HG03196 (cell line): ENCODE measurements at regions not wholly inside any gene's neighbourhood (a gene's known extent, or its start where the extent isn't known, plus 50 kb on each side); places are given as distances from the start of the nearest gene placed in this dataset.

Experiments
- ATAC-seq: cut with Tn5 transposase; IDR thresholded peaks from one replicate; pipeline ENCODE4 v1.9.1; 2021; ENCODE audit not compliant: unreplicated experiment

DNA sequence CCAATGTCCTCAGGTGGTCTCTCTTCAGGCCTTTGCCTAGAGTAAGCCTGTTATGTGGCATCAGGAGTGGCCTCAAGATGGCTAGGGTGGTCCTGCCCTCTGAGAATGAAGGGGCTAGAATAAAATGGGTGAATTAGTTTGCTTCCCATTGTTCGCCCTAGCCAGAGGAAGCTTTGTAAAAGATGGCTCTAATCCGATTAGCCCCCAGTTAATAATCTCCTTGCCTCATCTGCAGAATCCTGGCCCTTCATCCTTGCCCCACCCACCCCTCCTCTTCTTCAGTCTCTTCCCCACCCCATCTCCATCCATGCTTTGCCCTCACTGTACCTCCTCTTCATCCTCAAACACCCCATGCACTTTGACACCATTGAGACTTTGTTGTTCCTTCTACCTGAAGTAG lies 57.4 kb upstream of the LGALSL start:
- no peak for ATAC-seq

DNA sequence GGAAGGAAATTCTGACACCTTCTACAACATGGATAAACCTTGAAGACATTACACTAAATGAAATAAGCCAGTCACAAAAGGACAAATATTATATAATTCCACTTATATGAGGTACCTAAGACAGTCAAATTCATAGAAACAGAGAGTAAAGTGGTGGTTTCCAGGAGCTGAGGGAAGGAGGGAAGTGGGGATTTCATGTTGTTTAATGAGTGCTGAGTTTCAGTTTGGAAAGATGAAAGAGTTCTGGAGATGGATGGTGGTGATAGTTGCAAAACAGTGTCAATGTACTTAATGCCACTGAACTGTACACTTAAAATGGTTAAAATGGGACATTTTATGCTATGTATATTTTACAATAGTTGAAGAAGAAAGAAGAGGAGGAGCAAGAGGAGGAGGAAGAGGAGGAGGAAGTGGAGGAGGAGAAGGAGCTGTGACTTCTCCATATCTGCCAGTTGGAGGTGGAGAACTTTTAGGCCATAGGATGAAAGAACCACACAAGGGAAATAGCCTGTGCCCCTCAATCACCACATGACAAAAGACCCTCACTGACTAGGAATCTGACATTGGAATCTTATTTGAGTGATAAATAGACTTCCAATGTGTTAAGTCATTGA lies 55.3 kb upstream of the LGALSL start:
- no peak for ATAC-seq

DNA sequence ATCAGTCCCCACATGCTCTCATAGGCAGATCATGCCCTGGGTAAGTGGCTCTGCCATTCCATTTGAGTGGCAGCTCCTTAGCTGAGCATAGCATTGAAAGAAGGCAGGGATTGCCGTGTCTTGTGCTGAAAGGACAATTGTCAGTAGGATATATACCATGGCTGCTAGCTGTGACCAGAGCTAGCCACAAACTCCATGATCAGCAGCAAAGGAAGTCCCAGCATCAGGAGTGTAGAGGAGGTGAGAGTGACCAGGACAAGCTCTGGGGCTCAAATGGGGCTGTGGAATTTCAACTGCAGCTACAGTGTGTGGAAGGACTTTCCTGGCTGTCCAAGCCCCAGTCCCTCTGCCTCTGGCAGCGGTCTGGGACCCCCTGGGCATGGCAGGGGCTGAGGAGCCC lies 54.4 kb upstream of the LGALSL start:
- ATAC-seq, result no peak

DNA sequence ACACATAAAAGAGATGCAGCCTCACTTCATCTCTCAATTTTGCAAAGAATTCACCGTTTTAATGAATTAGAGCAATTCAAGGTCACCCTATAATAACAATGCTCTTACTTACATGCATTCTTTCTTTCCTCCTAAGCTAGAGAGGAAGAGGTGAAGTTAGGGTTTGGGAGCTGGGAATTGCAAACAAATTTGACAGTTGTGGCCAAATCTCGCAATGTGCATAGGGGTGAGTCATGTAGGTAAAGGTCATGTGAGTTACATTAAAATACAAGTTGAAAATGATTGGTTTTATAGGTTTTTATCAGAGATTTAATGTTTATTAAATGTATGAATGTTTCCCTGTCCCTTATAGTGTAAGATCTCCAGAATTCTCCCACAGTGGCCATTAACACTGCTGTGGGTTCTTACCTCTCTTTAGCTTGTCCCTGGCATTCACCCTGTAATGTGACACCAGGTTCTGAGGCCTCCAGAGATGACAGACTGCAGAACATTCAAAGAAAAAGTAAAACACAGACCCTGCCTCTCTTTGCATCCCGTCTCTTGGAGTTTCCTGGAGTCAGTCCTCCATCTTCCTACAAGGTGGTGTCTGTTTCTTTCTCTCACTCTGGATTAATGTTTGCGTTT lies 53.7 kb upstream of the LGALSL start:
- ATAC-seq, result no peak

DNA sequence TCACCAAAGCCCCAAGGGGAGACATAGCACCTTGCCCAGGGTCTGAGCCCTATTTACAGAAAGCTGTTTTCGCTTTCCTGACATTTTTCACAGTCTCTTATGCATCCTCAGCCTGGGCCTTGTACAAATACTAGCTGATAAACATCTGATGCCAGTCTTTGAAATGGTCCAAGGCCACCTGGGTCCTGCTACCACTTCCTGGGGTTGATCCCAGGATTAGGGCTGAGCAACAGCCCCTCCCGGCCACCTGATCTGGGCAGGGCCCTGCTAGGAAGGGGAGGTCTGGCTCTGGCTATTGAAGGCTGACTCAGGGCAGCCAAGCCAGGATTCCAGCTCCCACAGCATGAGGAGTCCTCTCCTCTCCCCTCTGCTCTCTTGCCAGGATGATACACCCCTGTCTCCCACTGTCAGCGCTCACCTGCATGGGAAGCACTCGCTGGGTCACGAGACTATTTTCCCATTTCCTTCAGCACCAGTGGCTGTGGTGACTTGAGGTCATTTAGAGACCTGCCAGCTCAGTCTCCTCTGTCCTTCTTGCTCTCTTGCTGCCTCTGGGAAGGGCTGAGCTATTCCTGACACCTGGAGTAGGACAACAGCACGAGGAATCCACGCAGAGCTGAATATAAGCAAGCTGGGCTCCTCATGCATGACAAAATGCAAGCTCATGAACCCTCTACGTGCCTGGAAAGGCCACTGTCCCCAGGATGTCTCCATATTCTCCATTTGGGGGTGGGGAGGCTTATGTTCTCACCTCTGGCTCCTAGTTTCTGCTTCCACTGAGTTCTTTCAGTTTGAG lies 53.0 kb upstream of the LGALSL start:
- ATAC-seq, result no peak

DNA sequence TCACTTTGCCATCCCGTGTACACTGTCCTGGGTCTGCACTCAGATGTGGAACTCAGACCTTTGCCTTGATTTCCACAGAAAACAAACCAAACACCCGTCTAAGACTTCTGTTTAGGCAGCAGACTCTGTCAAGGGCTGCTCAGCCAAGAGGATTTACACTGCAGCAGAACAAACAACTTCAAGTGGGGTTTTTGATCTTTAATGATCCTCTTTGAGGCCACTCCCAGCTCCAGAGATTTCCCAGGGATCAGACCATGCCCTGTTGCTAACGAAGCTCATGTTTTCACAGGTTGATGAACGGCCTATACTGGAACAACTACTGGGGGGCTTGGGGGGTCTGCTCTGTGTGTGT lies 52.5 kb upstream of the LGALSL start:
- ATAC-seq, result no peak

DNA sequence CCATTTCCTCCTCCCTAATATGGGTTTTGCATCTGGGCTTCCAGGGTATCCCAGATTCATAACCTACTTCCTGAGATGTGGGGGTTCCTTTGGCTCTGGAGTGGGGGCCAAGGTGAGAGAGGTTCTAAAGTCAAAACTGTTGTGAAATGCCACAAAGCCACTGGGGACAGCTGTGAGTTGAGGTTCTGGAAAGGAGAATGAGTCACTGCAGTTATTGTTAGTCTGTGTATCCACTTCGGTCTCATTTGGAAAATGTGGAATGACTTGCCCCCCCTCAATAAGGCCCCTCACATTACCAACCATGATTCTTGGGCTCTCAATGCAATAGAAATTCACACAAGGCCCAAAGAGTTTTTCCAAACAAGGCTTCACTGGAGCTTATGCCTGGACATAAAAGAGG lies 51.1 kb upstream of the LGALSL start:
- ATAC-seq, result no peak

DNA sequence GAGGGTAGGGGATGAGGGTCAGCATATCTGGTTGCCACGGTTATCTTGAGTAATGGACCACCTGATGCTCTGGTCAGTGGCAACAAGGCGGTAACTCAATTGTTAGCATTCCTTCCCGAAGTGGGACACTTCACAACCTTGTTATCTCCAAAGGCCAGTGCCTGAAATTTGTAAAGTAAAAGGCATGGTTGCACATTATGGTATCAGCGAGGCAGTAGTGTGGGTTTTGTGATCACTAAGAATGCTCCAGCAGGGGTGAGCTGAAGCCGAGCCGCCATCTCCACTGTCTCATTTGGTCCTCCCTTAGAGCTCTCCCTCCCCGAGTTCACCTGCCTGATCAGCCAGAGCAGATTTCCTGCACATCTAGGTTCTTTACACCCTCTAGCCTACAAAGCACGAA lies 50.5 kb upstream of the LGALSL start:
- no peak for ATAC-seq

DNA sequence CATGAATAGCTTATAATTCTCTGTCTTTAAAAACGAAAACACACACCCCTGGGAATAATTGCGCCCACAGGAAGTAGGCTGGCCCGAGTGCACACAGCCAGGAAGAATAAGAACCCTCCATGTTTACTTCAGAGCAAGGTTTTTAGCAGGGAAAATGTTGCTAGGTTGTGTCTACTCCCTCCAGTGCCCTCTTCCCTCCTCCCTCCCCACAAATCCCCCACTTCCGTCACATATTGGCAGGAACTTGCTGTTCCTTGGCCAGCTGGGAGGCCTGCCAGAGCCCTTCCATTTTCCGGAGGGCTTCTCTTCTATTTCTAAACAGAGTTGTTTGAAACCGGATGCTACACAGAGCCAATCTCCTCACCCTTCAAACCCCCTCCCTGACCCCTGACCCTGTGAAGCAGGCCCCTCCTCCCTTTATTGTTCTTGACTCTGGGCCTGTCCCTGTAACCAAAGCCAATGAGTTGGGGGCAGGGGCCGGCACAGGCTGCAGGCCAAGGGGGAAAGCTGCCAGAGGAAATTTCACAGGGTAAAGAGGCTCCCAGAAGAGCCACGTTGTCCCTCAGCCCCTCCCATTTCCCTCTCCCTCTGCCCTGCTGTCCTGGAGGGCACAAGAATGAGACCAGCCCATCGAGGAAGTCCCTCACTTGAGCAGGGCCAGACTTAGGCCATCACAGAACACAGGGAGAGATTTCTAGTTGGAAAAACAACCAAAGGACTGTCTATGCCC lies 49.8 kb upstream of the LGALSL start:
- no peak for ATAC-seq
